Omental fat pad (tissue), 3 donors: ENCODE measurements at regions not wholly inside any gene's neighbourhood (a gene's known extent, or its start where the extent isn't known, plus 50 kb on each side); places are given as distances from the start of the nearest gene placed in this dataset.
"Not testable (repeated sequence)": the region's sequence is repeated elsewhere in the genome, so short reads cannot be mapped to it uniquely, and the experiment has no call there.

Experiments
- ATAC-seq: fragments of 150-250 bp; one replicate; pipeline ENCODE4 v1.9.1; 2016; ENCODE audit warnings: mild to moderate bottlenecking, moderate library complexity; ENCODE audit not compliant: low FRiP score
- DNase-seq: peaks from one replicate; pipeline ENCODE4 v3.0.0-alpha.2; 2019; ENCODE audit warnings: low spot score
- CTCF ChIP-seq, 3 donors: fragments of 450-650 bp; IDR thresholded peaks; one replicate each; pipeline ENCODE4 v1.5.1; 2016 to 2017; ENCODE audit warnings: antibody characterized with exemption in 3 of 3, mild to moderate bottlenecking in 3 of 3, moderate library complexity in 2 of 3

- no peak for TF ChIP-seq CTCF (IDR thresholded peaks at IDR 0.05)
- ATAC-seq (no peak), DNase-seq (no peak)
These were observed 83.6 kb upstream of the SEMA3C start for GRCh38 chr7:81002421-81002820.

- TF ChIP-seq CTCF (IDR thresholded peaks at IDR 0.05) = no peak
- no peak for ATAC-seq
- no peak for DNase-seq
These were observed 80.9 kb upstream of the SEMA3C start for GRCh38 chr7:80999771-81000170.

GRCh38 chr7:80999100-80999499 is 80.2 kb upstream of the SEMA3C start:
- DNase-seq (no peak), ATAC-seq (no peak)
- TF ChIP-seq CTCF (IDR thresholded peaks at IDR 0.05) = no peak

- DNase-seq (no peak), ATAC-seq (no peak)
- TF ChIP-seq CTCF (IDR thresholded peaks at IDR 0.05) = no peak
These were observed 79.0 kb upstream of the SEMA3C start for GRCh38 chr7:80997841-80998240.

GRCh38 chr7:80996236-80996635 is 77.4 kb upstream of the SEMA3C start:
- not testable (repeated sequence) for ATAC-seq, DNase-seq

GRCh38 chr7:80991654-80992053 is 72.8 kb upstream of the SEMA3C start:
- DNase-seq (no peak), ATAC-seq (no peak)
- TF ChIP-seq CTCF (IDR thresholded peaks at IDR 0.05) = no peak

GRCh38 chr7:80984619-80985018 is 65.8 kb upstream of the SEMA3C start:
- ATAC-seq (no peak), DNase-seq (no peak)
- no peak for TF ChIP-seq CTCF (IDR thresholded peaks at IDR 0.05)

- DNase-seq (no peak), ATAC-seq (no peak)
- TF ChIP-seq CTCF (IDR thresholded peaks at IDR 0.05) = no peak
These were observed 62.6 kb upstream of the SEMA3C start for GRCh38 chr7:80981405-80981804.
